Bone marrow (tissue), 2 donors: ENCODE measurements at regions not wholly inside any gene's neighbourhood (a gene's known extent, or its start where the extent isn't known, plus 50 kb on each side); places are given as distances from the start of the nearest gene placed in this dataset.
A peak's percentile ranks its signal among the peaks of the same experiment; 100 is the strongest.
"Not testable (repeated sequence)": the region's sequence is repeated elsewhere in the genome, so short reads cannot be mapped to it uniquely, and the experiment has no call there.

Source experiments
- DNase-seq, 2 donors: peaks; one replicate each; lab custom pipeline; 2025; lab: John Stamatoyannopoulos, UW

DNA sequence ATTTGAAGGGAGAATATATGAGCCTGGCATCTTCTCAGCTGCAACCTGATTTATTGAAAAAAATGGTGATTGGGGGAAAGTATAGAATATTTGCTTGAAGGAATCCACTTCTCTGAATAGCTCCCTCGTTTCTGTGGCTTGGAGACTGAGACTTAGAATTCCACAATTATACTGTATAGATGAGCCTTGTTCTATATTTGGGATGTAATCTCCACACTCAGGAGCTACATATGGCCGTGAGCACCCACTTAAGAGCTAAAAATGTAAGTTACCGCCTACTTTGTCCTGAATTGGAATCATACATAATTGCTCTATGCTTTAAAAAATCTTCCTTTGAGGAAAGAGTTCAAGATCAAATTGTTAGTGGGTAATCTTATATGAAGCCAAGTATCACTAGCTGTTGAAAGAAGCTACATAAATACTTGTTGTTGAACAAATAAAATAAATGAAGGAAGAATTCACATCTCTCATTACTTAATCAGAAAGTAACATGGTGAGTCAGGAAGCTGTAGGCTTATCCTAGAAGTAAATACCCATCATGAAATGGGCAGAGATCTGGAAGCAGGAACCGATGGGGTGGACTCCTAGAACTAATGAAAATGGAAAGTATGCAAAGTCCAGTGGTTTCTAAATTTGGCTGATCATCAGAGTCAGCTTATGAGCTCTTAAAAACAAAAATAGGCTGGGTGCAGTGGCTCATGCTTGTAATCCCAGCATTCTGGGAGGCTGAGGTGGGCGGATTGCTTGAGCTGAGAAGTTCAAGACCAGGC is 254.3 kb downstream of the SOX4 start:
- DNase-seq: no peak

DNA sequence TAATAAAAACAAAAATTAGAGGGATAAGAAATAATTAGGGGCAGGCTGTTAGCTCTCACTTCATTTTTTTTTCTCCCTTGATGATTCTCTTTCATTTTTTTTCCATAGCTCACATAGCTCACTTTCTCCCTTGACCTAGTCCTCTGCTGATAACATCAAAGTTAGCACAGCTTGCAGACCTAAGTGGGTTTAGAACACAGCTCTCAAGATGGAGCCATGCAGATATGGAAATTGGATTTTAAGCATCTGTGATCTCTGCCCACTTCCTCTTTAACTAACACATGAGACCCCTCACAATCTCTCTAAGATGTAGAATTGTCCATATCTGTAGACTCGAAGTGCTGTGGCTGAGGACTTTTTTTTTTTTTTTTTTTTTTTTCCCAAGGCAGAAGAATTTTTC is 257.1 kb downstream of the SOX4 start:
- no peak for DNase-seq

DNA sequence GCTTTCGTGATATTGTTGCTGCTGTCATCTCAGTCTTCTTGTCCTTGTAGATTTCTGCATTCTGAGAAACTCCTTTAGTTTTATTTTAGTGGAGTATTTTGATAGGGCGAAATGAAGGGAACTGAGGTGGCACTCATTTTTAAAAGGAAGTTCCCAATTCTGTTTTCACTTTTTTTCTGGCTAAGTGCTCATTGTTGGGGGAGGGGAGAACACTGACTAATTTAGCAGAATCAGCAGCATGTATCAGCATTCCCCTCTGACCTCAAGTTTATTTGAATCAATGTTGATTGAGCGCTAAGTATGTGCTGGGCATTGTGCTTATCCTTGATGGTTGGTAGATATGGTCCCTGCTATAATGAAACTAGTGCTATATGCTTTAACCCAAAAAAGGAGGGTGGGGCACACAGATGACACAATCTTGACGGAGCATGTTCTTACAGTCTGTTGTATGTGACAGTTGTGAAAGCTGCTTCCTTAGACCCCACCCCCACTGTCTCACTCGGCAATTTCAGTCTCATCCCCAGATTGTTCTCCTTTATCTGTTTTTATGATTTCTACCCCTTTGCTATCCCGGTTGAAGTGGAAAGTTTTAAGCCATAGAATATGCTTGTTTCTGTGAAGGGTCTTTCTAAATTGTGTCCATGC is 262.4 kb downstream of the SOX4 start:
- peak; percentile 5 to 78 for DNase-seq

- DNase-seq: no peak
Observed at GRCh38 chr6:21856456-21856825, 262.9 kb downstream of the SOX4 start.

GRCh38 chr6:21856844-21857243 is 263.3 kb downstream of the SOX4 start:
- DNase-seq: no peak

DNA sequence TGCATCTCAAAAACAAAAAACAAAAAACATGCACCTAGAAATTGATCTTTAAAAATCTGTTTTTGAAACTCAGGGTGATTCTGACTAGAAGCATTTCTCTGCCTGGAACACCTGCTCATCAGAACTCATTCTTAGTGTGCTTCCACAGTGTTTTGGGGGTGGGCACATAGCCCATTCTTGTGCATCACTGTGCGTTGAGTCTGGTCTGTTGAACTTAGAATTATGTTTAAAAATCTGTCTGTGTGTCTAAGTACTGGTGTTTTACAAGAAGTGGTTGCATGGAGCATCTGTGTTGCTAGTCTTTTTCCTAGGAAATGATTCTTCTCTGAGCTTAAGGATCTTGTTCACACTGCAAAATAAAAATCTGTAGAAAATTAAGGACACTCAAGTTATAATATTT is 264.5 kb downstream of the SOX4 start:
- no peak for DNase-seq

GRCh38 chr6:21859193-21859735 is 265.7 kb downstream of the SOX4 start:
- no peak for DNase-seq

- no peak for DNase-seq
Observed at GRCh38 chr6:21861942-21862341, 268.4 kb downstream of the SOX4 start.

DNA sequence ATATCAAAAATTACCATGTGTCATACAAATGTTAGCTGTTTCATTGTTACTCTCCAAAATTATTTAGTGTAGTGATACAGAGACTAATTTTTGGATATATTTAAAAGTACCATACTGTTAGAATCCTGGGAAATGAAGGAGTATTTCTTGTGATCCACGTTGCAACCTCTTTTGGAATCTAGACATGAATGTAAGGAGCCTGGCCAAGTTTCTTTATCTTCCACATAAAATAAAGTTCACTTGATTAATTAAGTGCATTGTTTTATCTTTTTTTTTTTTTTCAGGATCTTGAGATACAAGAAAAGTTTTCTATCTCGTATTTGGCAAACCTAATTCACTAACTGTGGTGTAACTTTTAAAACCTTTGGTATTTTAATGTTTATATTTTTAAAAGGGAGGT is 270.7 kb downstream of the SOX4 start:
- DNase-seq: no peak

DNA sequence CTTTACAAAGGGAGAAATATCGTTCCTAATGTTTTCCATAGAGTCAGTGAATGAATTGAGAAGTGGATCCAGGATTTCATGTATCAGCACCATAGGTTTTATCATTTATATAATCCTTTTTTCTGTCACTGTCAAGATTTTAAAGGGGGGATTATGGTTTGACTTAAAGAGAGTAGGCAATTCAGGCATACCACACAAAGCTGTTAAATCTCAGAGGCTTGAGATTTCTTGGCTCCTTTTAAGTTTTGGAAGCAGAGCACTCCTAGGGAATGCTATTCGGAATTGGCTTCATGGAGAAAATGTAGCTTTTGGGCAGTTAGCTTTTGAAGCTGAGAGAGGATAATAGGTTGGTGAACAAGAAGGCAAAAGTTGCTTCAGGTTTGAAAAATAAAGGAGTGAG is 274.7 kb downstream of the SOX4 start:
- no peak for DNase-seq

DNA sequence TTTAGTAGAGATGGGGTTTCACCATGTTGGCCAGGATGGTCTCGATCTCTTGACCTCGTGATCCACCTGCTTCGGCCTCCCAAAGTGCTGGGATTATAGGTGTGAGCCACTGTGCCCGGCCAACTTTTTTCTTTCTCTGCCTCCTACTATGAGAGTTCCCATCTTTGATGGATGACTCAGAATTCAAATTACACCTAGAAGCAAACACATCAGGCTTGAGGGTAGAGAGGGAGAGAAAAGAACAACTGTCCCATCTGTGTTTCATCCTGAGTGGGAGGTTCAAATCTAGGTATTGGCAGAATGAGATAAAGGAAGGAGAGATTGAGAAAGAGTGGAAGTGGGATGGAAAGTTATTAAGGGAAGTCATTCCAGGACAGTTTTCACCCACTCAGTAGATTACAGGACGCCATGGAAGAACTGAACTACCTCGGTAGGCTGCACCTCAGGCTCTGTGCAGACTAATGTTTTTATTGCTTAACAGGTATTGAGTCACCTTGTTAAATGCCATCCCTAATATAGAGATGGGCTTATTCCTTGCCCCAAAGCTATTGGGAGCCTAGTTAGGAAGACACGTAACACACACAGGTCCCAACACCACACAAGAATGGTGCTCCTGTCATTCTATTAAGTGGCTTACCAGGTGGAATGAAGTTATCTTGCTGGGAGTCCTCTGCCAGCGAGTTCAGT is 275.7 kb downstream of the SOX4 start:
- no peak for DNase-seq

- DNase-seq: no peak
Observed at GRCh38 chr6:21870076-21870730, 276.7 kb downstream of the SOX4 start.

DNA sequence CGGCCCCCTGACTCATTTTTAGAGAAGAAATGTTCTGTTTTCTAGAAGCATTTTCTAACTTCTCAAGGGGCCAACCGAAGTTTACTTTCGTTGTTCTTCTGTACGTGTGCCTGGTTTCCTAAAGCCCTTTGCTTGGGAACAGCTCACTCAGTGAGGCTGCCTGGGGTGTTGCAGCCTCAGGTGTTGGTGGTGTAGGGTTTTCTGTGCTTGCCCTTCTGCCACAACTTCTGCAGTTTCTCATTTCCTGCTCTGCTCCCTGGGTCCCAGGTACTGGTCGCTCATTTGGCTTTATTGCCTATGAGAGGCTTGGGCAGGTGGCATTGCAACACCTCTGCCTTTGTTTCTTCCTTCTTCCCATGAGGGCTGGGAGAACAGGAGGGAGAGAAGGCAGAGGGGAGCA is 278.3 kb downstream of the SOX4 start:
- no peak for DNase-seq

- no peak for DNase-seq
Observed at GRCh38 chr6:21872749-21873148, 279.2 kb downstream of the SOX4 start.

DNA sequence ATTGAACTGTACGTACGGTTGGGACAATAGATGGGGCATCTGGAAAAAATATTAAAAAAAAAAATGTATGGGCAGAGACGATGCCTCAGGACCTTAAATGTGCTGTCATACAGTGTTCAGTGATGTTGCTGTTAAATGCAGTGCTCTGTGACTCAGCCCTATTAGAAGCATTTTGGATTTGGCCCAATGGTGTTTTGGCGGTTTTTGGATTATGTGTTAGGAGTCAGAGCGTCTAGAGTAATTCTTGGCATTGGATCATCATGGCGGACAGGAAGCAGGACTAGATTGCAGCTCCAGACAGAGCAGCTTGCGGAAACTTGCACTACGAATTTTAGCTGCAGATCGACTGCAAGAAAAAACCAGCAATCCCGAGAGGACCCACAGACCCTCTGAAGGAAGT is 280.0 kb downstream of the SOX4 start:
- no peak for DNase-seq

GRCh38 chr6:21874372-21874771 is 280.8 kb downstream of the SOX4 start:
- no peak for DNase-seq

- DNase-seq: not testable (repeated sequence)
Observed at GRCh38 chr6:21877037-21877436, 283.5 kb downstream of the SOX4 start.

- DNase-seq: not testable (repeated sequence)
Observed at GRCh38 chr6:21880249-21880648, 286.7 kb downstream of the SOX4 start.

DNA sequence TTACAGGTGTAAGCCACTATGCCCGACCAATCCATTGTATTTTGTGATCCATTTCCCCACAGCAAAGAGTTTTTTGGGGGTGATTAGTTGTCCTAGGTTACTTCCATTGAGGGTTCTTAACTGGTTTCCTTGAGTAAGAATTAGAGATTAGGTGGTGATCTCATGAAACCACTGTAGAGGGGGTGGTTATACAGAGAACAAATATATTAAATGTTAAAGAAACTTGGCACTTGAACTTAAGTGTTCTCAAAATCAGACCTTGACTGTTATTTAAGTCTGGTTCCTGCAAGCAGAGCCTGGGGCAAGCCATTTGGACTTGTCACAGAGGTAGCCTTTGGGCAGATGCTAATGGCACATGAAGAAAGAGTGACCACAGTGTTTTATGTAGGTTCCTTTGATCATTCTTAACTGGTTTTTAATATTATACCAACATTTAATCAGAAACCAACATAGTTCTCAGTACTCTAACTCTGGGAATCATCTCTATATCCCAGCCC is 288.5 kb downstream of the SOX4 start:
- DNase-seq: no peak

DNA sequence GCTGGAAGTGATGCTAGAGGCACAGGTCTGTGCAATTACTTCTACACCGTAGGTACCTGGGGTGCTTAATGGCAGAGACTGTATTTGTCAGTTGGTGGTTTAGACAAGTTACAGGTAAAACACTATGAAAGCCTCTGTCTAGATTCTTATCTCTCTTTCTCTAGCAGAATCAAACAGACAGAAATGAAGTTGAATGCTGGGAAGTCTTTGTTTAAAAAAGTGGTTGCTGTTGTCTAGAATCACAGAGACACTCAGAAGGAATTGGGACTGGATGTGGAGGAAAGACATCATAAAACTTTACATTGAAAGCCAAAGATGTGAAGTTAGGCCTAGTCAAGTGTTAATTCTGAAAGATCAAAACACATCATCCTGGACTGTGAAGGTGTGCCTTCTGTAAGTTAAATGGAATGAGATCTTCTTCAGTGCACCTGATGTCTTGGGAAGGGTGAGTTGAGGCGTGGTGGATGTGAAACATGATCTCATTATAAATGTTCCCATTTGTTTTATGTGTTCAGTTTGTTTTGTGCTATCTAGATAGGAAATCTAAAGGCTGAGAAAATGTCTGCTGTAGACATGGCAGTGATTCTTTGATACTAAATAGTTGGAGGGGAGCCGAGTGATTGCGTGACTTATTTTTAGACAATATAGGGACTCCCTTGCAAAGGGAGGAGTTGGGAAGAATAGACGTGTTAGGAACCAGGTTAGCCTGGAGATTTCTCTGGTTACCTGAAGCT is 290.2 kb downstream of the SOX4 start:
- DNase-seq: no peak

GRCh38 chr6:21885111-21885510 is 291.6 kb downstream of the SOX4 start:
- DNase-seq: no peak
